Vagina (tissue), 2 donors: ENCODE measurements at regions not wholly inside any gene's neighbourhood (a gene's known extent, or its start where the extent isn't known, plus 50 kb on each side); places are given as distances from the start of the nearest gene placed in this dataset.

Experiments used
- POLR2A ChIP-seq, 2 donors: fragments of 450-650 bp; IDR thresholded peaks; one replicate each; pipeline ENCODE4 v1.6.1; 2017; ENCODE audit warnings: antibody characterized with exemption in 2 of 2, mild to moderate bottlenecking in 2 of 2, moderate library complexity in 2 of 2
- TF ChIP-seq, protein P1 (sequence below), 3 experiments: fragments of 450-650 bp in 2 of 3; fragments of 200-600 bp in 1 of 3; sonication (generic) in 1 of 3; IDR thresholded peaks; one replicate each; pipeline ENCODE4 v1.5.1; 2017 to 2019; ENCODE audit warnings: antibody characterized with exemption in 3 of 3, mild to moderate bottlenecking in 2 of 3, moderate library complexity in 2 of 3

DNA sequence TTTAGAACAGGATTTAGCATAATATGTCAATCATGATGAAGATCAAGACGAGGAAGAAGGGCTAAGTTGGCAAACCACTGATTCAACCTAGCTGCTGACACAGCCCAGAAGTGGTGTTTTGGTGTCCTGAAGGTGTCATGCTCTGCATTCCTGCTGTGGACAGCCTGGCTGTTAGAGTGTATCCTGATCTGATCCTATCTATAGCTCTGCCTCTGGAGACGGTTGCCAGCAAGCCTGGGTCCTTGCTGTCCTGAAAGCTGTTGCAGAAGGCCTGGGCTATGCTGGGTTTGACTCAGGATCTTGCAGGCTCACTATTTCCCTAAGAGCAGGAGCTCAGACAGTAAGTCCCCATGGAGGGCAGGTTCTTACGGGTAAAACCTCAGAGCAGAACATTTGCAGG lies 416.4 kb downstream of the TSHZ3 start:
- TF ChIP-seq POLR2A (IDR thresholded peaks at IDR 0.05), result no peak
- TF ChIP-seq, protein P1, sequence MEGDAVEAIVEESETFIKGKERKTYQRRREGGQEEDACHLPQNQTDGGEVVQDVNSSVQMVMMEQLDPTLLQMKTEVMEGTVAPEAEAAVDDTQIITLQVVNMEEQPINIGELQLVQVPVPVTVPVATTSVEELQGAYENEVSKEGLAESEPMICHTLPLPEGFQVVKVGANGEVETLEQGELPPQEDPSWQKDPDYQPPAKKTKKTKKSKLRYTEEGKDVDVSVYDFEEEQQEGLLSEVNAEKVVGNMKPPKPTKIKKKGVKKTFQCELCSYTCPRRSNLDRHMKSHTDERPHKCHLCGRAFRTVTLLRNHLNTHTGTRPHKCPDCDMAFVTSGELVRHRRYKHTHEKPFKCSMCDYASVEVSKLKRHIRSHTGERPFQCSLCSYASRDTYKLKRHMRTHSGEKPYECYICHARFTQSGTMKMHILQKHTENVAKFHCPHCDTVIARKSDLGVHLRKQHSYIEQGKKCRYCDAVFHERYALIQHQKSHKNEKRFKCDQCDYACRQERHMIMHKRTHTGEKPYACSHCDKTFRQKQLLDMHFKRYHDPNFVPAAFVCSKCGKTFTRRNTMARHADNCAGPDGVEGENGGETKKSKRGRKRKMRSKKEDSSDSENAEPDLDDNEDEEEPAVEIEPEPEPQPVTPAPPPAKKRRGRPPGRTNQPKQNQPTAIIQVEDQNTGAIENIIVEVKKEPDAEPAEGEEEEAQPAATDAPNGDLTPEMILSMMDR (IDR thresholded peaks at IDR 0.05), result no peak
